ENCODE measurements at regions not wholly inside any gene's neighbourhood (a gene's known extent, or its start where the extent isn't known, plus 50 kb on each side); places are given as distances from the start of the nearest gene placed in this dataset.
"Not testable (repeated sequence)": the region's sequence is repeated elsewhere in the genome, so short reads cannot be mapped to it uniquely, and the experiment has no call there.

DNA sequence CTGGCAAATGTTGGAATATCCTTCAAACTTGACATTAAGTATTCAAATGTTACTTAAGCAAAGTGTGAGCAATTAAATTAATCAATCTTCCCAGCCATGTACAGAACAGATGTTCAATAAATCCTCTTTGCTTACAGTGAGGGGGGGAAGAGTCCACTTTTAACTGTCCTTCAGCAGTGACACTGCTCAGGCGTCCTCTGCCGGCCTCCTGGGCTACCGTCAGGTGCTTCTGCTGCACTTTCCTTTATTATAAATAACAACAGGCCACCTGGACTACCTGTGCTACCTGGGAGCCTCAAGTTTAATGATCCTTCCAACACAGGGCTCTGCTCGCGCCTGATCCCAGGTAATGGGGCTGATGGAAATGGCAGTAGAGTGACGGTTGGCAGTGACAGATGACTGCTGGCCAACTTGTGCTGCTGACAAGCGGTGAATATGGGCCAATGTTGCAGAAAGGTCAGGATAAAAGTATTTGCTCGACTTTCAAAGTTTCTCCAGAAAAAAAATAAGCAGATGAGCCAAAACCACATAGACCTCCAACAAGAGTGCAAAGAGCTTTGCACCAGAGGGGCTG is 460.0 kb upstream of the ZNF507 start:
- Histone ChIP-seq H3K9me3 (ENCODE audit: low read depth) (no peaks in the 10 kb centered on the region), H4K20me1 (ENCODE audit: insufficient read depth, poor library complexity, severe bottlenecking) (no peaks in the 10 kb centered on the region), H3K27ac (no peak overlapping the region), H3K4me2 (no peak overlapping the region), H3K27me3 (no peaks in the 10 kb centered on the region), H3K9me2 (replicated peaks; ENCODE audit: insufficient read depth) (no peaks in the 10 kb centered on the region), H3K4me1 (ENCODE audit: insufficient read depth) (no peaks in the 10 kb centered on the region), H2AFZ (no peak overlapping the region), H3K4me3 (no peak overlapping the region), H3K36me3 (replicated peaks; ENCODE audit: insufficient read depth, low read depth) (no peaks in the 10 kb centered on the region), H3K79me2 (no peaks in the 10 kb centered on the region)
- 80% methylated on average over 8 of the region's 8 CpGs for WGBS (ENCODE audit: low lambda C conversion rate, missing lambda C conversion rate)
- DNase-seq (ENCODE audit: low spot score) = no peak
- no peak for TF ChIP-seq EZH2 (IDR thresholded peaks at IDR 0.05; ENCODE audit: borderline replicate concordance)
- TF ChIP-seq EZH2phosphoT487 (IDR thresholded peaks at IDR 0.05; ENCODE audit: low read depth, severe bottlenecking, unreplicated experiment) = no peak
- TF ChIP-seq, protein P1, sequence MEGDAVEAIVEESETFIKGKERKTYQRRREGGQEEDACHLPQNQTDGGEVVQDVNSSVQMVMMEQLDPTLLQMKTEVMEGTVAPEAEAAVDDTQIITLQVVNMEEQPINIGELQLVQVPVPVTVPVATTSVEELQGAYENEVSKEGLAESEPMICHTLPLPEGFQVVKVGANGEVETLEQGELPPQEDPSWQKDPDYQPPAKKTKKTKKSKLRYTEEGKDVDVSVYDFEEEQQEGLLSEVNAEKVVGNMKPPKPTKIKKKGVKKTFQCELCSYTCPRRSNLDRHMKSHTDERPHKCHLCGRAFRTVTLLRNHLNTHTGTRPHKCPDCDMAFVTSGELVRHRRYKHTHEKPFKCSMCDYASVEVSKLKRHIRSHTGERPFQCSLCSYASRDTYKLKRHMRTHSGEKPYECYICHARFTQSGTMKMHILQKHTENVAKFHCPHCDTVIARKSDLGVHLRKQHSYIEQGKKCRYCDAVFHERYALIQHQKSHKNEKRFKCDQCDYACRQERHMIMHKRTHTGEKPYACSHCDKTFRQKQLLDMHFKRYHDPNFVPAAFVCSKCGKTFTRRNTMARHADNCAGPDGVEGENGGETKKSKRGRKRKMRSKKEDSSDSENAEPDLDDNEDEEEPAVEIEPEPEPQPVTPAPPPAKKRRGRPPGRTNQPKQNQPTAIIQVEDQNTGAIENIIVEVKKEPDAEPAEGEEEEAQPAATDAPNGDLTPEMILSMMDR (IDR thresholded peaks at IDR 0.05; ENCODE audit: poor library complexity) = no peak

DNA sequence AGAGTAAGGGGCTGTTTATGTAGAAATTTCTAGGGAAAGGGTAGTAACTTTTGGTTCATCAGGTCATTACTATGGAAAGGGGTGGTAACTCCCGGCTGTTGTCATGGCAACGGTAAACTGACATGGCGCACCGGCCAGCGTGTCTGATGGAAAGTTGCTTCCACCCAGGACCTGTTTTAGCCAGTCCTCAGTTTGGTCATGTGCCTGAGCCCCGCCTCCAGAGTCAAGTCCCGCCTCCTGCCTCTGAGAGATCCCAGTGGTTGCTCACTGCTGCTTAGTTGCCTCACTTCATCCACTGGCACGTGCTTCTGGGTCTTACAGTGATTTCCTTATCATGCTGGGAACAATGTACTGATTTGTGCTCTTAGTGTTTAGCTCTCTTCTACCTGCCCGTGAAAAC is 455.2 kb upstream of the ZNF507 start:
- Histone ChIP-seq H4K20me1 (ENCODE audit: insufficient read depth, poor library complexity, severe bottlenecking) (no peaks in the 10 kb centered on the region), H3K4me2 (no peak overlapping the region), H3K27ac (no peak overlapping the region), H3K9me2 (replicated peaks; ENCODE audit: insufficient read depth) (no peaks in the 10 kb centered on the region), H3K4me1 (ENCODE audit: insufficient read depth) (no peaks in the 10 kb centered on the region), H3K79me2 (no peaks in the 10 kb centered on the region), H3K4me3 (no peak overlapping the region), H2AFZ (no peak overlapping the region), H3K9me3 (ENCODE audit: low read depth) (no peaks in the 10 kb centered on the region), H3K36me3 (replicated peaks; ENCODE audit: insufficient read depth, low read depth) (no peaks in the 10 kb centered on the region), H3K27me3 (no peaks in the 10 kb centered on the region)
- TF ChIP-seq EZH2 (IDR thresholded peaks at IDR 0.05; ENCODE audit: borderline replicate concordance) = no peak
- no peak for TF ChIP-seq EZH2phosphoT487 (IDR thresholded peaks at IDR 0.05; ENCODE audit: low read depth, severe bottlenecking, unreplicated experiment)
- TF ChIP-seq, protein P1 (IDR thresholded peaks at IDR 0.05; ENCODE audit: poor library complexity) = no peak
- WGBS (ENCODE audit: low lambda C conversion rate, missing lambda C conversion rate) = 83% methylated on average over 9 of the region's 9 CpGs
- no peak for DNase-seq (ENCODE audit: low spot score)

DNA sequence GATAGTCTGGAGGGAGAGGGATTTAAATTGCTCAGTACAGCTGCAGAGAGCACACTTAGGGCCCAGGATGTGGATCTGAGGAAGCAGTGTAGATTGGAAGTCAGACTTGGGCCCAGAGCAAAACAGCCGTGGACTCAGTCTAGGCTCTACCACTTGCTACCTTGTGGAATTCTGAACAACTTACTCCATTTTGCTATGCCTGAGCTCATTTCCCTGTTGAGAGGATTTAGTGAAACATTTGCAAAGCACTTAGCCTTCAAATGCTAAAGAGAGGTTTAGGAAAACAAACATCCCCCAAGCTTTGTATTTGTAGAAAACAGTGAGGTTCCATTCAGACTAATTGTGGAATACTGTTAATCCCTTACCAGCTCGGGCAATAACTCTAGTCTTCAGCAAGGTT is 453.4 kb upstream of the ZNF507 start:
- no peak for TF ChIP-seq EZH2phosphoT487 (IDR thresholded peaks at IDR 0.05; ENCODE audit: low read depth, severe bottlenecking, unreplicated experiment)
- H3K4me3 ChIP-seq = no peak overlapping the region
- H3K9me3 ChIP-seq (ENCODE audit: low read depth) = no peaks in the 10 kb centered on the region
- H3K27me3 ChIP-seq = no peaks in the 10 kb centered on the region
- no peak overlapping the region for H2AFZ ChIP-seq
- H3K79me2 ChIP-seq = no peaks in the 10 kb centered on the region
- WGBS (ENCODE audit: low lambda C conversion rate, missing lambda C conversion rate) = 38% methylated on average over 2 of the region's 2 CpGs
- no peaks in the 10 kb centered on the region for H4K20me1 ChIP-seq (ENCODE audit: insufficient read depth, poor library complexity, severe bottlenecking)
- no peaks in the 10 kb centered on the region for H3K36me3 ChIP-seq (replicated peaks; ENCODE audit: insufficient read depth, low read depth)
- no peaks in the 10 kb centered on the region for H3K4me1 ChIP-seq (ENCODE audit: insufficient read depth)
- H3K27ac ChIP-seq = no peak overlapping the region
- H3K4me2 ChIP-seq = no peak overlapping the region
- H3K9me2 ChIP-seq (replicated peaks; ENCODE audit: insufficient read depth) = no peaks in the 10 kb centered on the region
- no peak for DNase-seq (ENCODE audit: low spot score)

DNA sequence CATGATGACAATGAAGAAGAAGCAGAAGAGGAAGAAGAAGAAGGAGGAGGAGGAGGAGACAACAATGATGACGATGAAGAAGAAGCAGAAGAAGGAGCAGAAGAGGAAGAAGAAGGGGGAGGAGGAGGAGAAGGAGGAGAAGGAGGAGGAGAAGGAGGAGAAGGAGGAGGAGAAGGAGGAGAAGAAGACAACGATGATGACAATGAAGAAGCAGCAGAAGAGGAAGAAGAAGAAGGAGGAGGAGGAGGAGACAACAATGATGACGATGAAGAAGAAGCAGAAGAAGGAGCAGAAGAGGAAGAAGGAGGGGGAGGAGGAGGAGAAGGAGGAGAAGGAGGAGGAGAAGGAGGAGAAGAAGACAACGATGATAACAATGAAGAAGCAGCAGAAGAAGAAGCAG is 451.9 kb upstream of the ZNF507 start:
- H3K9me2 ChIP-seq (replicated peaks; ENCODE audit: insufficient read depth); H3K4me3 ChIP-seq; H3K79me2 ChIP-seq; DNase-seq (ENCODE audit: low spot score); H2AFZ ChIP-seq; H3K36me3 ChIP-seq (replicated peaks; ENCODE audit: insufficient read depth, low read depth); H3K4me2 ChIP-seq; H3K4me1 ChIP-seq (ENCODE audit: insufficient read depth); H4K20me1 ChIP-seq (ENCODE audit: insufficient read depth, poor library complexity, severe bottlenecking); H3K27me3 ChIP-seq; H3K27ac ChIP-seq; H3K9me3 ChIP-seq (ENCODE audit: low read depth): not testable (repeated sequence)
- WGBS (ENCODE audit: low lambda C conversion rate, missing lambda C conversion rate) = 91% methylated on average over 4 of the region's 4 CpGs
